ENCODE measurements at regions not wholly inside any gene's neighbourhood (a gene's known extent, or its start where the extent isn't known, plus 50 kb on each side); places are given as distances from the start of the nearest gene placed in this dataset.

GRCh38 chr5:60516688-60517087, 183.3 kb downstream of the DEPDC1B start:
- H2BK15ac ChIP-seq (ENCODE audit: low read depth, low read length) = no peak overlapping the region
- H2BK12ac ChIP-seq (ENCODE audit: insufficient read length, low read depth, low read length) = no peak overlapping the region
- no peaks in the 10 kb centered on the region for H3K79me2 ChIP-seq (ENCODE audit: insufficient read depth, low read length)
- no peaks in the 10 kb centered on the region for H3K4me1 ChIP-seq (ENCODE audit: insufficient read depth, low read length)
- no peak overlapping the region for H2AK5ac ChIP-seq (ENCODE audit: insufficient read length, low read length)
- H3K14ac ChIP-seq (ENCODE audit: insufficient read depth, low read length) = no peak overlapping the region
- peak; percentile 46 for DNase-seq
- H3K4ac ChIP-seq (ENCODE audit: low read depth, low read length) = no peak overlapping the region
- no peak overlapping the region for H3K18ac ChIP-seq (ENCODE audit: insufficient read length, low read depth, low read length)
- no peak overlapping the region for H4K91ac ChIP-seq (ENCODE audit: insufficient read length, low read depth, low read length)
- H3K4me2 ChIP-seq (ENCODE audit: insufficient read depth, insufficient read length, low read length) = no peak overlapping the region
- H2BK20ac ChIP-seq (ENCODE audit: low read depth, low read length, poor library complexity, severe bottlenecking) = no peak overlapping the region
- H3K27me3 ChIP-seq (ENCODE audit: insufficient read depth, low read length) = no peaks in the 10 kb centered on the region
- no peaks in the 10 kb centered on the region for H3K9me3 Mint-ChIP-seq
- no peaks in the 10 kb centered on the region; the same call in 1 of the 2 replicates for H3K27me3 Mint-ChIP-seq (ENCODE audit: low read depth)
- H3K4me1 Mint-ChIP-seq = peaks cover 6 to 7% of the 10 kb centered on the region in 2 experiments; a peak in 3 of 4 replicates
- no peak overlapping the region for H4K5ac ChIP-seq (ENCODE audit: insufficient read length, low read depth, low read length)
- TF ChIP-seq CTCF (conservative IDR thresholded peaks at IDR 0.05) = no peak
- WGBS (ENCODE audit: extremely low coverage, insufficient read length, low lambda C conversion rate) = no CpG with 5 or more reads among the region's 2 CpGs
- H2BK5ac ChIP-seq (ENCODE audit: insufficient read length, low read length) = no peak overlapping the region
- H3K36me3 Mint-ChIP-seq (ENCODE audit: insufficient read depth in 1 of 3, low read depth in 3 of 3) = no peaks in the 10 kb centered on the region
- H3K9ac ChIP-seq (ENCODE audit: extremely low read depth, insufficient read length, low read length) = no peak overlapping the region
- H3K23ac ChIP-seq (ENCODE audit: insufficient read length, low read depth, low read length) = no peak overlapping the region
- no peak overlapping the region for H3K27ac ChIP-seq (ENCODE audit: insufficient read length, low read depth, low read length)
- H4K20me1 ChIP-seq (ENCODE audit: control insufficient read depth, insufficient read depth, insufficient read length) = no peaks in the 10 kb centered on the region
- no peak overlapping the region for H4K8ac ChIP-seq (replicated peaks; ENCODE audit: insufficient read length, low read depth, low read length)
- H2BK120ac ChIP-seq (ENCODE audit: low read depth, low read length, poor library complexity, severe bottlenecking) = no peak overlapping the region
- H3K27ac Mint-ChIP-seq = peak overlapping the region in 1 of 3 experiments; percentile 80; a peak in 1 of 7 replicates
- no peak overlapping the region for H3K4me3 Mint-ChIP-seq
- H3K79me1 ChIP-seq (ENCODE audit: insufficient read depth, low read depth, low read length, poor library complexity, severe bottlenecking) = no peaks in the 10 kb centered on the region
- H3T11ph ChIP-seq (ENCODE audit: low read length) = no peak overlapping the region
- H3K9me3 ChIP-seq (ENCODE audit: control insufficient read depth, low read depth, low read length) = no peaks in the 10 kb centered on the region
- H3K56ac ChIP-seq (ENCODE audit: insufficient read length, low read depth, low read length) = no peak overlapping the region
- H2AFZ ChIP-seq (ENCODE audit: low read length) = no peak overlapping the region
- H3K23me2 ChIP-seq (ENCODE audit: insufficient read length, low read depth, low read length, poor library complexity, severe bottlenecking) = no peaks in the 10 kb centered on the region

Measured in H9 (cell line).